Keratinocyte (primary cell): ENCODE measurements at regions not wholly inside any gene's neighbourhood (a gene's known extent, or its start where the extent isn't known, plus 50 kb on each side); places are given as distances from the start of the nearest gene placed in this dataset.

Source experiments
- DNase-seq: peaks from one replicate; pipeline ENCODE4 v3.0.0-alpha.2; 2011; ENCODE audit warnings: low read depth, missing footprints, low spot score
- FAIRE-seq: peaks from 2 replicates; lab custom pipeline; 2011; peaks lifted over from hg19 to GRCh38; lab: Jason Lieb, UNC
- H2AFZ ChIP-seq: 2 replicates; pipeline ENCODE4 v1.6.0; 2012; ENCODE audit warnings: low read length, control low read depth, inconsistent platforms; ENCODE audit not compliant: control insufficient read depth
- H3K27ac ChIP-seq: 2 replicates; pipeline ENCODE4 v1.5.1; 2011; ENCODE audit warnings: low read length; ENCODE audit not compliant: control insufficient read depth, insufficient read depth
- H3K27me3 ChIP-seq: 3 replicates; pipeline ENCODE4 v1.6.0; 2011; ENCODE audit warnings: low read length; ENCODE audit not compliant: control insufficient read depth, insufficient read depth; ENCODE audit errors: extremely low read depth
- H3K36me3 ChIP-seq, 2 experiments: 2 replicates in 1 of 2; 3 replicates in 1 of 2; pipeline ENCODE4 v1.5.1; 2011; ENCODE audit warnings: low read length in 2 of 2, mild to moderate bottlenecking in 1 of 2; ENCODE audit not compliant: control insufficient read depth in 2 of 2, insufficient read depth in 2 of 2; ENCODE audit errors: extremely low read depth in 1 of 2
- H3K4me1 ChIP-seq: 3 replicates; pipeline ENCODE4 v1.5.1; 2011; ENCODE audit warnings: low read length; ENCODE audit not compliant: control insufficient read depth, insufficient read depth; ENCODE audit errors: extremely low read depth
- H3K4me2 ChIP-seq: 3 replicates; pipeline ENCODE4 v1.6.0; 2011; ENCODE audit warnings: low read depth, low read length; ENCODE audit not compliant: control insufficient read depth, insufficient read depth; ENCODE audit errors: extremely low read depth
- H3K4me3 ChIP-seq, 3 experiments: fragments of 200-600 bp in 1 of 3; sonication (generic) in 1 of 3; 2 replicates in 2 of 3; 3 replicates in 1 of 3; pipeline ENCODE4 v1.5.1; 2011 to 2016; ENCODE audit warnings: low read length in 3 of 3, mild to moderate bottlenecking in 3 of 3, control low read depth in 2 of 3, inconsistent platforms in 1 of 3, low read depth in 1 of 3, mixed read lengths in 1 of 3, mixed run types in 1 of 3, moderate library complexity in 1 of 3; ENCODE audit not compliant: control insufficient read depth in 2 of 3, insufficient read depth in 2 of 3; ENCODE audit errors: extremely low read depth in 1 of 3
- H3K79me2 ChIP-seq: 2 replicates; pipeline ENCODE4 v1.6.0; 2012; ENCODE audit warnings: low read length; ENCODE audit not compliant: control insufficient read depth, insufficient read depth
- H3K9ac ChIP-seq: 3 replicates; pipeline ENCODE4 v1.6.0; 2011; ENCODE audit warnings: low read length; ENCODE audit not compliant: control insufficient read depth, insufficient read depth; ENCODE audit errors: extremely low read depth
- H3K9me1 ChIP-seq: 3 replicates; pipeline ENCODE4 v1.6.0; 2011; ENCODE audit warnings: low read length; ENCODE audit not compliant: control insufficient read depth, insufficient read depth; ENCODE audit errors: extremely low read depth
- H3K9me3 ChIP-seq: 2 replicates; pipeline ENCODE4 v1.5.1; 2012; ENCODE audit warnings: low read depth, low read length; ENCODE audit not compliant: control insufficient read depth
- H4K20me1 ChIP-seq: 3 replicates; pipeline ENCODE4 v1.6.0; 2011; ENCODE audit warnings: low read length; ENCODE audit not compliant: control insufficient read depth, insufficient read depth; ENCODE audit errors: extremely low read depth
- EZH2 ChIP-seq: IDR thresholded peaks from one replicate; pipeline ENCODE4 v1.6.1; 2012; ENCODE audit warnings: inconsistent platforms, mild to moderate bottlenecking, low read length, moderate library complexity
- dilution Hi-C: fragments of 300-500 bp; cut with MboI; formaldehyde crosslinking; loops from one replicate; pipeline ENCODE4 v1.7.0; 2020; ENCODE audit warnings: low sequenced_read_pairs; ENCODE audit not compliant: extremely low pct_ligation_motif_present
- TF ChIP-seq, protein P1 (sequence below), 3 experiments: IDR thresholded peaks in 1 of 3; conservative IDR thresholded peaks in 1 of 3; optimal IDR thresholded peaks in 1 of 3; 2 replicates in 2 of 3; 3 replicates in 1 of 3; pipeline versions ENCODE3 to v1.5.1; 2011; ENCODE audit warnings: low read length in 3 of 3, mild to moderate bottlenecking in 3 of 3, moderate library complexity in 2 of 3, control low read depth in 1 of 3, inconsistent platforms in 1 of 3; ENCODE audit not compliant: insufficient read depth in 2 of 3; ENCODE audit errors: extremely low read depth in 1 of 3

DNA sequence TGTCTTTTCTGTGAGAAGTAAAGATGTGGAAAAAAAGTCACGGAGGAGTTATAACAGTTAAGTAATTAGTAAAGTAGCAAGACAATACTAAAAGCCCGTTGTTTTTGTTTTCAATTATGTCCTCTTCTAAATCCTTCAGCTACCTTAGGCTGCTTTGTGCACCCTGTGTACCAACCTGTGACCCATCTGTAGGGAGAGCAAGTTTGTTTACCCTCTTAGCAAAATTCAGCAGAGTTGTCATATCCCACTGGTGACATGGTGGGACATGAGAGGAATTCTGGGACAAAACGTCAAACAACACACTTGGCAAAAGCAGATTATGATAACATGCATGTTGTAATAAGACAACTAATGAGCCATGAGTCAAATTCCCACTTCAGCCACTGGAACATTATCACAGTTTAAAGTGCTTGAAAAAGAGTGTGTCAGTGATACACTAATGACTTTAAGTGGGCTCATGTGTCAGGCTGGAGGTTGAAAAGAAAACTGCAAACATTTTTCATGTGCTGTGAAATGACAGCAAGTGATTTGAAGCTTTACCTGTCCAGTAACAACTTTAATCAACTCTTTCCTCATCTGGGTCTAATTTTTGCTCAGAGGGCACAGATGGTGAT lies 392.8 kb upstream of the ACVR2A start:
- H3K27me3 ChIP-seq: no peaks in the 10 kb centered on the region
- FAIRE-seq (no peak), DNase-seq (no peak)
- H3K4me1 ChIP-seq: no peaks in the 10 kb centered on the region
- dilution Hi-C loops: no loop called here
- no peak overlapping the region for H3K4me3 ChIP-seq
- no peak overlapping the region for H3K4me2 ChIP-seq
- H3K9me1 ChIP-seq: no peaks in the 10 kb centered on the region
- H3K36me3 ChIP-seq: no peaks in the 10 kb centered on the region
- no peak overlapping the region for H2AFZ ChIP-seq
- H3K27ac ChIP-seq: no peak overlapping the region
- H4K20me1 ChIP-seq: no peaks in the 10 kb centered on the region
- no peaks in the 10 kb centered on the region for H3K9me3 ChIP-seq
- H3K79me2 ChIP-seq: no peaks in the 10 kb centered on the region
- H3K9ac ChIP-seq: no peak overlapping the region
- TF ChIP-seq, protein P1, sequence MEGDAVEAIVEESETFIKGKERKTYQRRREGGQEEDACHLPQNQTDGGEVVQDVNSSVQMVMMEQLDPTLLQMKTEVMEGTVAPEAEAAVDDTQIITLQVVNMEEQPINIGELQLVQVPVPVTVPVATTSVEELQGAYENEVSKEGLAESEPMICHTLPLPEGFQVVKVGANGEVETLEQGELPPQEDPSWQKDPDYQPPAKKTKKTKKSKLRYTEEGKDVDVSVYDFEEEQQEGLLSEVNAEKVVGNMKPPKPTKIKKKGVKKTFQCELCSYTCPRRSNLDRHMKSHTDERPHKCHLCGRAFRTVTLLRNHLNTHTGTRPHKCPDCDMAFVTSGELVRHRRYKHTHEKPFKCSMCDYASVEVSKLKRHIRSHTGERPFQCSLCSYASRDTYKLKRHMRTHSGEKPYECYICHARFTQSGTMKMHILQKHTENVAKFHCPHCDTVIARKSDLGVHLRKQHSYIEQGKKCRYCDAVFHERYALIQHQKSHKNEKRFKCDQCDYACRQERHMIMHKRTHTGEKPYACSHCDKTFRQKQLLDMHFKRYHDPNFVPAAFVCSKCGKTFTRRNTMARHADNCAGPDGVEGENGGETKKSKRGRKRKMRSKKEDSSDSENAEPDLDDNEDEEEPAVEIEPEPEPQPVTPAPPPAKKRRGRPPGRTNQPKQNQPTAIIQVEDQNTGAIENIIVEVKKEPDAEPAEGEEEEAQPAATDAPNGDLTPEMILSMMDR (optimal IDR thresholded peaks at IDR 0.05 in 1 of 3, IDR thresholded peaks at IDR 0.05 in 1 of 3, conservative IDR thresholded peaks at IDR 0.05 in 1 of 3; ENCODE audit: extremely low read depth in 1 of 3, insufficient read depth in 2 of 3, low read length in 3 of 3): no peak
- no peak for TF ChIP-seq EZH2

- dilution Hi-C loops: no loop called here
- no peak overlapping the region for H2AFZ ChIP-seq
- FAIRE-seq: no peak
Observed at GRCh38 chr2:147450661-147451510, 393.9 kb upstream of the ACVR2A start.

More at GRCh38 chr2:147450661-147451510, 393.9 kb upstream of the ACVR2A start:
- Histone ChIP-seq H3K4me1 (no peaks in the 10 kb centered on the region), H3K27me3 (no peaks in the 10 kb centered on the region), H3K9me3 (no peaks in the 10 kb centered on the region), H3K4me3 (no peak overlapping the region), H3K4me2 (no peak overlapping the region), H3K9ac (no peak overlapping the region), H3K9me1 (no peaks in the 10 kb centered on the region), H3K27ac (no peak overlapping the region), H3K79me2 (no peaks in the 10 kb centered on the region), H3K36me3 (no peaks in the 10 kb centered on the region), H4K20me1 (no peaks in the 10 kb centered on the region)
- TF ChIP-seq, protein P1 (optimal IDR thresholded peaks at IDR 0.05 in 1 of 3, IDR thresholded peaks at IDR 0.05 in 1 of 3, conservative IDR thresholded peaks at IDR 0.05 in 1 of 3; ENCODE audit: extremely low read depth in 1 of 3, insufficient read depth in 2 of 3, low read length in 3 of 3): no peak
- no peak for TF ChIP-seq EZH2
- DNase-seq: no peak
